Endothelial cell of umbilical vein (primary cell): ENCODE measurements at regions not wholly inside any gene's neighbourhood (a gene's known extent, or its start where the extent isn't known, plus 50 kb on each side); places are given as distances from the start of the nearest gene placed in this dataset.
"Not testable (repeated sequence)": the region's sequence is repeated elsewhere in the genome, so short reads cannot be mapped to it uniquely, and the experiment has no call there.

ENCODE experiments used
- CTCF ChIP-seq, 2 donors: IDR thresholded peaks; 1 replicate in 1 of 2; 2 replicates in 1 of 2; pipeline ENCODE4 v1.5.1; 2011; ENCODE audit warnings: low read length in 2 of 2, mild to moderate bottlenecking in 2 of 2, moderate library complexity in 2 of 2, control low read depth in 1 of 2, inconsistent platforms in 1 of 2, low read depth in 1 of 2; ENCODE audit not compliant: insufficient read depth in 1 of 2; ENCODE audit errors: extremely low read depth in 1 of 2
- EZH2 ChIP-seq: IDR thresholded peaks from 2 replicates; pipeline ENCODE4 v1.6.1; 2012; ENCODE audit warnings: borderline replicate concordance, low read depth, mild to moderate bottlenecking, moderate library complexity, low read length, inconsistent platforms; ENCODE audit not compliant: severe bottlenecking
- FOS ChIP-seq: IDR thresholded peaks from 2 replicates; pipeline ENCODE4 v1.6.1; 2011; ENCODE audit warnings: mild to moderate bottlenecking, low read length, moderate library complexity, borderline replicate concordance; ENCODE audit not compliant: insufficient read depth
- GATA2 ChIP-seq: IDR thresholded peaks from 2 replicates; pipeline ENCODE4 v1.7.0; 2011; ENCODE audit warnings: low read depth, mild to moderate bottlenecking, moderate library complexity, mixed read lengths, low read length; ENCODE audit not compliant: insufficient read length, insufficient read depth
- JUN ChIP-seq: IDR thresholded peaks from 2 replicates; pipeline ENCODE4 v1.6.1; 2011; ENCODE audit warnings: borderline replicate concordance, low read depth; ENCODE audit not compliant: insufficient read length, insufficient read depth
- MAX ChIP-seq: IDR thresholded peaks from 2 replicates; pipeline ENCODE4 v1.6.1; 2011; ENCODE audit not compliant: insufficient read depth, insufficient read length
- MYC ChIP-seq: IDR thresholded peaks from one replicate; pipeline ENCODE4 v1.6.1; 2011; ENCODE audit warnings: mild to moderate bottlenecking, low read depth, low read length
- POLR2A ChIP-seq: IDR thresholded peaks from 2 replicates; pipeline ENCODE4 v1.6.1; 2012; ENCODE audit warnings: low read depth, mild to moderate bottlenecking, control low read depth, low read length
- POLR2AphosphoS5 ChIP-seq: IDR thresholded peaks from 2 replicates; pipeline ENCODE4 v1.6.1; 2012; ENCODE audit warnings: low read depth, mild to moderate bottlenecking, control low read depth, low read length, moderate library complexity; ENCODE audit not compliant: insufficient read depth

- not testable (repeated sequence) for TF ChIP-seq EZH2; CTCF (IDR thresholded peaks at IDR 0.05; ENCODE audit: extremely low read depth in 1 of 2, insufficient read depth in 1 of 2, low read depth in 1 of 2, low read length in 2 of 2); POLR2AphosphoS5; MAX; POLR2A; MYC; GATA2; FOS; JUN
Measured at GRCh38 chr2:90359344-90359743, 1667.9 kb downstream of the RPIA start.
